ENCODE measurements at regions not wholly inside any gene's neighbourhood (a gene's known extent, or its start where the extent isn't known, plus 50 kb on each side); places are given as distances from the start of the nearest gene placed in this dataset.

DNA sequence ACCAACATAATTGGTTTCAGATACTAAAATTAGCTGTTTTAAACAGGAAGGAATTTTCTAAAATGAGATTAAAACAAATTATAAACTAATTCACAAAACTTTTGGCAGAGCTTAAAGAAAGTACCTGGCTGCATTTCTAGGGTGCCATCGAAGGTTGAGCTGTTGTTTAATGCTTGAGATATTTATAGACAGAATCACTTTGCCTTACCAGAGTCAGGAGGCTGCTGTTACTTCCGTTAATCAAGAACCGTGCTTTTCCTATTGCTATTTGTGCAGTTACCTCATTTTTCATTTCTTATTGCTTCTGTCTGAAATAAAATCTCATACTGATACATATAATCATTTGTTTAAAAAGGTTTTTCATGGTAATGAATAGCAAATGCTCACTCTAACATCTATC lies 242.9 kb downstream of the TECRL start:
- DNase-seq (ENCODE audit: low read depth) = no peak
- TF ChIP-seq, protein P1, sequence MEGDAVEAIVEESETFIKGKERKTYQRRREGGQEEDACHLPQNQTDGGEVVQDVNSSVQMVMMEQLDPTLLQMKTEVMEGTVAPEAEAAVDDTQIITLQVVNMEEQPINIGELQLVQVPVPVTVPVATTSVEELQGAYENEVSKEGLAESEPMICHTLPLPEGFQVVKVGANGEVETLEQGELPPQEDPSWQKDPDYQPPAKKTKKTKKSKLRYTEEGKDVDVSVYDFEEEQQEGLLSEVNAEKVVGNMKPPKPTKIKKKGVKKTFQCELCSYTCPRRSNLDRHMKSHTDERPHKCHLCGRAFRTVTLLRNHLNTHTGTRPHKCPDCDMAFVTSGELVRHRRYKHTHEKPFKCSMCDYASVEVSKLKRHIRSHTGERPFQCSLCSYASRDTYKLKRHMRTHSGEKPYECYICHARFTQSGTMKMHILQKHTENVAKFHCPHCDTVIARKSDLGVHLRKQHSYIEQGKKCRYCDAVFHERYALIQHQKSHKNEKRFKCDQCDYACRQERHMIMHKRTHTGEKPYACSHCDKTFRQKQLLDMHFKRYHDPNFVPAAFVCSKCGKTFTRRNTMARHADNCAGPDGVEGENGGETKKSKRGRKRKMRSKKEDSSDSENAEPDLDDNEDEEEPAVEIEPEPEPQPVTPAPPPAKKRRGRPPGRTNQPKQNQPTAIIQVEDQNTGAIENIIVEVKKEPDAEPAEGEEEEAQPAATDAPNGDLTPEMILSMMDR (IDR thresholded peaks at IDR 0.05; ENCODE audit: insufficient read depth, low read depth, low read length) = no peak
- H3K4me3 ChIP-seq (ENCODE audit: low read depth, low read length) = no peak overlapping the region

DNA sequence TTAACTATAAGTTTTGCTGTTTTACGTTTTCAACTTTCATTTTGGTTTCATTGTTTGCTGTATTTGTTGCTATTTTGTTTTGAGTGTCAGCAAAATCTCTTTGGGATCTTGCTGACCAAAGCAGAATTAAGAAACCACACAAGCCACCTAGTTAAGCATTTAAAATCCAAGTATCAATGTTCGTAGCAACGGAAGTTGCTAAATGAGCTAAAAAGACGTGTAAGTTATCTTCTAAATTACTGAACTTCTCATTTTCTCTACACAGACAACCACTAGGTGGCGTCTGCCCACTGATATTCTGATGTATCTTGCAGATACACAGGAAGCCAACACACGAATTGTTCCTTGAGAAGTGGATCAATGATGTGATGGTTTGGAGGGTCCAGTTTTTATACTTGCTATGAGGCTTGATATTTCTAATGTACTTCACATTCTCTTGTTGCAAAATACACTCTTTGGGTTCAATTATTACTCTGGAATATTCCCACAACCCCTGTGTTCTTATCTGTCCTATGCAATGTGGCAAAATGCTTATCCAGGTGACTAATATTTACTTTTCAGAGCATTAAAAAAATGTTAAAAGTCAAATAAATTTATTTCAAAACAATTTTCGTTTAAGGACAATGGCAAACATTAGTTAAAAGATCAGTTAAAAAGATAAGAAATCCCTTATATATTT lies 250.5 kb downstream of the TECRL start:
- TF ChIP-seq, protein P1 (IDR thresholded peaks at IDR 0.05; ENCODE audit: insufficient read depth, low read depth, low read length) = peak; percentile 65
- DNase-seq (ENCODE audit: low read depth) = peak; percentile 39
- H3K4me3 ChIP-seq (ENCODE audit: low read depth, low read length) = no peak overlapping the region

DNA sequence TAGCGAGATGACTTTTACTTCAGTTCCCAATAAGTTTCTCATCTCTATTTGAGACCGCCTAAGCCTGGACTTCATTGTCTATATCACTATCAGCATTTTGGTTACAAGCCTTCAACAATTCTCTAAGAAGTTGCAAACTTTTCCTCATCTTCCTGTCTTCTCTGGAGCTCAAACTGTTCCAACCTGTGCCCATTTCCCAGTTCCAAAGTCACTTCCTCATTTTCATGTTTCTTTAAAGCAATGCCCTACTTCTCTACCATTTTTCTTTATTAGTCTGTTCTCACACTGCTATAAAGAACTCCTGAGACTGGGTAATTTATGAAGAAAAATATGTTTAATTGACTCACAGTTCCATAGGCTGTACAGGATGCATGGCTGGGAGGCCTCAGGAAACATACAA lies 251.9 kb downstream of the TECRL start:
- no peak overlapping the region for H3K4me3 ChIP-seq (ENCODE audit: low read depth, low read length)
- DNase-seq (ENCODE audit: low read depth) = no peak
- TF ChIP-seq, protein P1 (IDR thresholded peaks at IDR 0.05; ENCODE audit: insufficient read depth, low read depth, low read length) = no peak

DNA sequence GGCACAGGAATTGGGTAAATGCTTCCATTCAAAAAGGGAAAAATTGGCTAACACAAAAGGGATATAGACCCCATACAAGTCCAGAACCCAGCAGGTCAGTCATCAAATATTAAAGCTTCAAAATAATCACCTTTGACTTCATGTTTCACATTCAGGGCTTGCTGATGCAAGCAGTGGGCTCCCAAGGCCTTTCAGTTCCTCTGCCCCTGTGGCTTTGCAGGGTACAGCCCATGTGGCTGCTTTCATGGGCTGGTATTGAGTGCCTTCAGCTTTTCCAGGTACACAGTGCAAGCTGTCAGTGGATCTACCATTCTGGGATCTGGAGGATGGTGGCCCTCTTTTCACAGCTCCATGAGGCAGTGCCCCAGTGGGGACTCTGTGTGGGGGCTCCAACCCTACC lies 253.0 kb downstream of the TECRL start:
- H3K4me3 ChIP-seq (ENCODE audit: low read depth, low read length) = no peak overlapping the region
- TF ChIP-seq, protein P1 (IDR thresholded peaks at IDR 0.05; ENCODE audit: insufficient read depth, low read depth, low read length) = no peak
- DNase-seq (ENCODE audit: low read depth) = no peak

GRCh38 chr4:64146030-64146429 lies 263.2 kb downstream of the TECRL start:
- no peak overlapping the region for H3K4me3 ChIP-seq (ENCODE audit: low read depth, low read length)
- DNase-seq (ENCODE audit: low read depth) = no peak
- TF ChIP-seq, protein P1 (IDR thresholded peaks at IDR 0.05; ENCODE audit: insufficient read depth, low read depth, low read length) = no peak

DNA sequence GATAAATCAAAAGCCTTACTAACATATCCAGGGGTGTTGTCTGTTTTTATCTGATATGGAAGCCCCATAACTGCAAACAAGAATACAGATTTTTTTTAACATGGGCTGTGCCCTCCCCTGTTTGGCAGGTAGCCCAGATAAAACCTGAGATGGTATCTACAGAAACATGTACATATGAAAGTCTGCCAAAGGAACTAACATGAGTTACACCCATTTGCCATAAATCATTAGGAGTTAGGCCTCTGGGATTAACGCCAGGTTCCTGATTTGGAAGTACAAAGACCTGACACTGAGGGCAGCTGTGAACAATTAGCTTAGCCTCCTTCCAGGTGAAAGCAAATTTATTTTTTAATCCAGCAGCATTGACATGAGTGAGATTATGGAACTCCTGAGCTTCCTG lies 264.3 kb downstream of the TECRL start:
- TF ChIP-seq, protein P1 (IDR thresholded peaks at IDR 0.05; ENCODE audit: insufficient read depth, low read depth, low read length) = no peak
- H3K4me3 ChIP-seq (ENCODE audit: low read depth, low read length) = no peak overlapping the region
- DNase-seq (ENCODE audit: low read depth) = no peak

GRCh38 chr4:64130907-64131306 lies 278.3 kb downstream of the TECRL start:
- DNase-seq (ENCODE audit: low read depth) = no peak
- no peak overlapping the region for H3K4me3 ChIP-seq (ENCODE audit: low read depth, low read length)
- TF ChIP-seq, protein P1 (IDR thresholded peaks at IDR 0.05; ENCODE audit: insufficient read depth, low read depth, low read length) = no peak
